IMR-90 (cell line): ENCODE measurements at regions not wholly inside any gene's neighbourhood (a gene's known extent, or its start where the extent isn't known, plus 50 kb on each side); places are given as distances from the start of the nearest gene placed in this dataset.

Source experiments
- ATAC-seq: fragments of 200-7000 bp; cut with Tn5 transposase; 2 replicates; pipeline ENCODE4 v1.9.1; 2020; ENCODE audit warnings: low read depth, mild to moderate bottlenecking, moderate library complexity
- BruUV-seq: library from RNA; stranded (reverse); fragments of 400-500 nt; replicated peaks from 2 replicates; lab custom pipeline; 2021; lab: Mats Ljungman, UMichigan
- CTCF ChIA-PET: fragments of 300-600 bp; formaldehyde crosslinking; extraction: SDS; loops from one replicate; lab custom pipeline; 2021; ENCODE audit warnings: antibody characterized with exemption; lab: Yijun Ruan, JAX
- POLR2A ChIA-PET: fragments of 300-600 bp; sonication (Branson Sonifier 250); formaldehyde crosslinking; loops from one replicate; lab custom pipeline; 2022; ENCODE audit warnings: antibody characterized with exemption; ENCODE audit not compliant: unreplicated experiment; lab: Charles Lee
- DNase-seq: peaks from one replicate; pipeline ENCODE4 v3.0.0; 2013
- H2AFZ ChIP-seq: replicated peaks from 2 replicates; pipeline ENCODE3; 2013; ENCODE audit warnings: low read length, mild to moderate bottlenecking; ENCODE audit not compliant: poor library complexity
- H2AK5ac ChIP-seq: 2 replicates; pipeline ENCODE4 v1.6.1; 2013; ENCODE audit warnings: low read depth, low read length, inconsistent platforms
- H2AK9ac ChIP-seq: replicated peaks from 2 replicates; pipeline ENCODE3; 2013; ENCODE audit warnings: mild to moderate bottlenecking, low read depth, low read length, moderate library complexity; ENCODE audit not compliant: poor library complexity
- H2BK120ac ChIP-seq: 2 replicates; pipeline ENCODE4 v1.6.1; 2013; ENCODE audit warnings: low read depth, low read length, inconsistent platforms
- H2BK15ac ChIP-seq: 3 replicates; pipeline ENCODE4 v1.6.1; 2013; ENCODE audit warnings: low read depth, low read length, inconsistent platforms
- H2BK20ac ChIP-seq: 2 replicates; pipeline ENCODE4 v1.6.1; 2013; ENCODE audit warnings: low read depth, mild to moderate bottlenecking, inconsistent platforms, low read length, moderate library complexity
- H2BK5ac ChIP-seq: 2 replicates; pipeline ENCODE4 v1.6.1; 2013; ENCODE audit warnings: mild to moderate bottlenecking, low read depth, low read length, inconsistent platforms; ENCODE audit not compliant: poor library complexity, severe bottlenecking
- H3K14ac ChIP-seq: replicated peaks from 2 replicates; pipeline ENCODE4 v1.6.1; 2013; ENCODE audit warnings: low read depth, low read length, inconsistent platforms
- H3K18ac ChIP-seq: 2 replicates; pipeline ENCODE4 v1.6.1; 2013; ENCODE audit warnings: low read depth, low read length, control low read depth
- H3K23ac ChIP-seq: 2 replicates; pipeline ENCODE4 v1.6.1; 2013; ENCODE audit warnings: low read depth, low read length, inconsistent platforms
- H3K27ac ChIP-seq: 2 replicates; pipeline ENCODE4 v1.5.1; 2013; ENCODE audit warnings: mild to moderate bottlenecking, control low read depth, low read length; ENCODE audit not compliant: insufficient read depth
- H3K27me3 ChIP-seq: 2 replicates; pipeline ENCODE4 v1.6.1; 2013; ENCODE audit warnings: low read length; ENCODE audit not compliant: control insufficient read depth, insufficient read depth
- H3K36me3 ChIP-seq: 2 replicates; pipeline ENCODE4 v1.6.1; 2013; ENCODE audit warnings: low read length, mixed read lengths; ENCODE audit not compliant: control insufficient read depth, insufficient read depth
- H3K4ac ChIP-seq: 2 replicates; pipeline ENCODE4 v1.6.1; 2013; ENCODE audit warnings: low read depth, low read length, inconsistent platforms
- H3K4me1 ChIP-seq: 2 replicates; pipeline ENCODE4 v1.6.1; 2013; ENCODE audit warnings: low read length, mixed read lengths; ENCODE audit not compliant: control insufficient read depth, insufficient read depth
- H3K4me2 ChIP-seq: 2 replicates; pipeline ENCODE4 v1.6.1; 2013; ENCODE audit warnings: low read depth, mild to moderate bottlenecking, control low read depth, low read length, moderate library complexity
- H3K4me3 ChIP-seq: 2 replicates; pipeline ENCODE4 v1.5.1; 2013; ENCODE audit warnings: low read depth, mild to moderate bottlenecking, control low read depth, low read length, moderate library complexity; ENCODE audit not compliant: insufficient read depth
- H3K56ac ChIP-seq: 2 replicates; pipeline ENCODE4 v1.6.1; 2013; ENCODE audit warnings: low read length, inconsistent platforms; ENCODE audit not compliant: insufficient read depth; ENCODE audit errors: extremely low read depth
- H3K79me1 ChIP-seq, 2 experiments: 2 replicates each; pipeline ENCODE4 v1.6.1; 2013; ENCODE audit warnings: low read length in 2 of 2, inconsistent platforms in 1 of 2, low read depth in 1 of 2
- H3K9ac ChIP-seq: 2 replicates; pipeline ENCODE4 v1.6.1; 2013; ENCODE audit warnings: low read depth, low read length, control low read depth
- H3K9me1 ChIP-seq: 2 replicates; pipeline ENCODE4 v1.6.1; 2013; ENCODE audit warnings: low read length, inconsistent platforms; ENCODE audit not compliant: insufficient read depth
- H3K9me3 ChIP-seq: 2 replicates; pipeline ENCODE4 v1.6.1; 2013; ENCODE audit warnings: low read length; ENCODE audit not compliant: control insufficient read depth, insufficient read depth
- H4K20me1 ChIP-seq: 2 replicates; pipeline ENCODE4 v1.6.1; 2013; ENCODE audit warnings: low read length, inconsistent platforms; ENCODE audit not compliant: insufficient read depth
- H4K5ac ChIP-seq: 2 replicates; pipeline ENCODE4 v1.6.1; 2013; ENCODE audit warnings: mild to moderate bottlenecking, low read depth, low read length, control low read depth
- H4K8ac ChIP-seq, 2 experiments: 2 replicates each; pipeline ENCODE4 v1.6.1; 2013; ENCODE audit warnings: low read depth in 2 of 2, low read length in 2 of 2, control low read depth in 1 of 2, inconsistent platforms in 1 of 2
- H4K91ac ChIP-seq: 2 replicates; pipeline ENCODE4 v1.6.1; 2013; ENCODE audit warnings: low read depth, low read length, inconsistent platforms; ENCODE audit not compliant: insufficient read depth
- BHLHE40 ChIP-seq: fragments of 150-350 bp; IDR thresholded peaks from 2 replicates; pipeline ENCODE4 v1.6.1; 2016; ENCODE audit warnings: mild to moderate bottlenecking, low read depth, low read length
- CEBPB ChIP-seq: IDR thresholded peaks from 2 replicates; pipeline ENCODE4 v1.6.1; 2012; ENCODE audit warnings: low read depth, low read length, improper control_type of control experiment
- CHD1 ChIP-seq: IDR thresholded peaks from 2 replicates; pipeline ENCODE4 v1.6.1; 2012; ENCODE audit warnings: low read depth, low read length, improper control_type of control experiment
- CTCF ChIP-seq: conservative IDR thresholded peaks from 2 replicates; pipeline ENCODE4 v1.5.1; 2012; ENCODE audit warnings: mild to moderate bottlenecking, low read depth, low read length, improper control_type of control experiment
- ELK1 ChIP-seq: fragments of 150-350 bp; IDR thresholded peaks from 2 replicates; pipeline ENCODE4 v1.6.1; 2016; ENCODE audit warnings: low read depth, mild to moderate bottlenecking, low read length, moderate library complexity, borderline replicate concordance
- NFE2L2 ChIP-seq: fragments of 150-350 bp; IDR thresholded peaks from 2 replicates; pipeline ENCODE4 v1.6.1; 2016; ENCODE audit warnings: low read depth, mild to moderate bottlenecking, low read length
- POLR2A ChIP-seq: IDR thresholded peaks from 2 replicates; pipeline ENCODE4 v1.6.1; 2012; ENCODE audit warnings: mild to moderate bottlenecking, low read depth, low read length
- RAD21 ChIP-seq: IDR thresholded peaks from 2 replicates; pipeline ENCODE4 v1.6.1; 2012; ENCODE audit warnings: low read length, improper control_type of control experiment
- RCOR1 ChIP-seq: IDR thresholded peaks from 2 replicates; pipeline ENCODE4 v1.6.1; 2012; ENCODE audit warnings: mild to moderate bottlenecking, low read length, improper control_type of control experiment; ENCODE audit not compliant: insufficient replicate concordance
- RFX5 ChIP-seq: IDR thresholded peaks from 2 replicates; pipeline ENCODE4 v1.8.0; 2012; ENCODE audit warnings: low read depth, mild to moderate bottlenecking, low read length, moderate library complexity
- SMC3 ChIP-seq: fragments of 150-350 bp; IDR thresholded peaks from 2 replicates; pipeline ENCODE4 v1.6.1; 2016; ENCODE audit warnings: low read depth, mild to moderate bottlenecking, antibody characterized with exemption, low read length, moderate library complexity
- USF2 ChIP-seq: fragments of 150-350 bp; IDR thresholded peaks from 2 replicates; pipeline ENCODE4 v1.6.1; 2017; ENCODE audit warnings: mild to moderate bottlenecking, antibody characterized with exemption, low read length, low read depth
- WGBS, 2 experiments: methylation state at CpG; one replicate each; pipeline versions ENCODE4 v1.1.5 to v1.1.7; 2013; ENCODE audit warnings: missing lambda C conversion rate in 2 of 2; ENCODE audit not compliant: insufficient read length in 1 of 2; ENCODE audit errors: extremely low coverage in 2 of 2; 5-methylcytosine and 5-hydroxymethylcytosine counted together
- dilution Hi-C: fragments of 300-500 bp; cut with HindIII; formaldehyde crosslinking; loops from one replicate; pipeline ENCODE4 v1.14.3; 2018; ENCODE audit warnings: low sequenced_read_pairs; ENCODE audit not compliant: unreplicated experiment
- in situ Hi-C: fragments of 300-500 bp; cut with MboI; formaldehyde crosslinking; loops from 3 replicates; pipeline ENCODE4 v1.14.3; 2019; ENCODE audit warnings: low sequenced_read_pairs, inconsistent platforms, mixed read lengths
- intact Hi-C: fragments of 100-400 bp; cut with micrococcal nuclease; formaldehyde crosslinking; loops from 2 replicates; pipeline ENCODE4 v1.10.0; 2022

GRCh38 chr15:96252148-96252547, 78.4 kb upstream of the NR2F2 start:
- no peak overlapping the region for H2BK5ac ChIP-seq
- H3K9ac ChIP-seq: no peak overlapping the region
- TF ChIP-seq ELK1 (no peak), CTCF (no peak), POLR2A (no peak), RAD21 (no peak), NFE2L2 (no peak), CEBPB (no peak), SMC3 (no peak), CHD1 (no peak), USF2 (no peak), RFX5 (no peak), BHLHE40 (no peak), RCOR1 (no peak)
- no peak overlapping the region for H3K14ac ChIP-seq
- no peaks in the 10 kb centered on the region for H3K79me1 ChIP-seq
- no peak for DNase-seq
- H3K4me2 ChIP-seq: no peak overlapping the region
- ChIA-PET POLR2A (no interaction called here), CTCF (no interaction called here)
- H2AFZ ChIP-seq: no peak overlapping the region
- in situ Hi-C loops (no loop called here), intact Hi-C loops (no loop called here), dilution Hi-C loops (no loop called here)
- no peak overlapping the region for H3K23ac ChIP-seq
- no peak overlapping the region for H3K18ac ChIP-seq
- no peak overlapping the region for H3K4ac ChIP-seq
- H4K5ac ChIP-seq: no peak overlapping the region
- no peaks in the 10 kb centered on the region; the same call in 1 of the 2 replicates for H3K9me3 ChIP-seq
- H2BK15ac ChIP-seq: no peak overlapping the region
- peaks cover 3% of the 10 kb centered on the region; the same call in 1 of the 2 replicates for H3K4me1 ChIP-seq
- no peak for ATAC-seq
- H2AK9ac ChIP-seq: no peak overlapping the region
- 0 out of 2 replicates have a peak, but pooled peaks cover 2% of the 10 kb centered on the region for H3K9me1 ChIP-seq
- no peak overlapping the region for H3K4me3 ChIP-seq
- no peak overlapping the region for H4K91ac ChIP-seq
- no peaks in the 10 kb centered on the region for H4K20me1 ChIP-seq
- no TSS peak for BruUV-seq
- no peak overlapping the region for H3K27ac ChIP-seq
- H3K36me3 ChIP-seq: peaks cover 7% of the 10 kb centered on the region
- 100% methylated on average over 1 of the region's 5 CpGs; no CpG with 5 or more reads in 1 of the 2 experiments for WGBS, 2 experiments
- no peak overlapping the region for H4K8ac ChIP-seq
- H3K27me3 ChIP-seq: no peaks in the 10 kb centered on the region
- no peak overlapping the region for H2AK5ac ChIP-seq
- no peak overlapping the region for H2BK20ac ChIP-seq
- H2BK120ac ChIP-seq: no peak overlapping the region
- no peak overlapping the region for H3K56ac ChIP-seq
